ENCODE measurements at regions not wholly inside any gene's neighbourhood (a gene's known extent, or its start where the extent isn't known, plus 50 kb on each side); places are given as distances from the start of the nearest gene placed in this dataset.

- H3K9me3 Mint-ChIP-seq: peaks cover 19% of the 10 kb centered on the region
- CTCF ChIA-PET: interaction anchor here (2.3 kb wide), 1 partner anchor 17 kb away, joined by 14 read pairs; no protein-coding TSS in a partner anchor
- TF ChIP-seq ZNF512 (CRISPR knock-in tag; IDR thresholded peaks at IDR 0.05; ENCODE audit: borderline replicate concordance): no peak
- no peak for TF ChIP-seq ATF3 (CRISPR knock-in tag; conservative IDR thresholded peaks at IDR 0.05)
- no peak for TF ChIP-seq GRHL2 (CRISPR knock-in tag; IDR thresholded peaks at IDR 0.05; ENCODE audit: insufficient replicate concordance, severe bottlenecking)
- no peak for TF ChIP-seq ZMAT4 (CRISPR knock-in tag; IDR thresholded peaks at IDR 0.05)
- no peak for TF ChIP-seq JAZF1 (CRISPR knock-in tag; IDR thresholded peaks at IDR 0.05)
- TF ChIP-seq NFATC4 (CRISPR knock-in tag; IDR thresholded peaks at IDR 0.05): no peak
- no peak for TF ChIP-seq IRF1 (CRISPR knock-in tag; IDR thresholded peaks at IDR 0.05)
- TF ChIP-seq MXD4 (CRISPR knock-in tag; IDR thresholded peaks at IDR 0.05; ENCODE audit: borderline replicate concordance): no peak
- TF ChIP-seq ZSCAN18 (CRISPR knock-in tag; IDR thresholded peaks at IDR 0.05): no peak
- TF ChIP-seq ZNF263 (CRISPR knock-in tag; IDR thresholded peaks at IDR 0.05; ENCODE audit: low read depth): no peak
- no peak for TF ChIP-seq ARID4B (CRISPR knock-in tag; IDR thresholded peaks at IDR 0.05; ENCODE audit: borderline replicate concordance)
- no peak for TF ChIP-seq CDX4 (CRISPR knock-in tag; IDR thresholded peaks at IDR 0.05; ENCODE audit: borderline replicate concordance)
- no peak for TF ChIP-seq CREM (CRISPR knock-in tag; IDR thresholded peaks at IDR 0.05)
- no peak for TF ChIP-seq TEAD4 (CRISPR knock-in tag; IDR thresholded peaks at IDR 0.05)
- TF ChIP-seq ZNF317 (CRISPR knock-in tag; IDR thresholded peaks at IDR 0.05; ENCODE audit: borderline replicate concordance, low read depth): no peak
- no peak for TF ChIP-seq CTCF (IDR thresholded peaks at IDR 0.05)
Observed at GRCh38 chr4:146112389-146112788, 63.1 kb upstream of the LSM6 start.

More at GRCh38 chr4:146112389-146112788, 63.1 kb upstream of the LSM6 start:
- no peaks in the 10 kb centered on the region for H3K36me3 Mint-ChIP-seq
- DNase-seq (ENCODE audit: low spot score) (no peak), ATAC-seq (no peak)
- no peak overlapping the region for H3K27ac Mint-ChIP-seq
- no peaks in the 10 kb centered on the region; the same call in 1 of the 2 replicates for H3K27me3 Mint-ChIP-seq (ENCODE audit: low read depth)
- H3K4me3 Mint-ChIP-seq: no peak overlapping the region
- POLR2A ChIA-PET: no interaction called here
- H3K4me1 Mint-ChIP-seq: no peaks in the 10 kb centered on the region

Measured in WTC11 (cell line).